Germinal center (tissue), 1 donor: ENCODE measurements at regions not wholly inside any gene's neighbourhood (a gene's known extent, or its start where the extent isn't known, plus 50 kb on each side); places are given as distances from the start of the nearest gene placed in this dataset.
"Not testable (repeated sequence)": the region's sequence is repeated elsewhere in the genome, so short reads cannot be mapped to it uniquely, and the experiment has no call there.

Experiments used
- DNase-seq: peaks from one replicate; pipeline ENCODE4 v3.0.0; 2012; ENCODE audit warnings: mixed read lengths, low spot score

- DNase-seq, result no peak
These were observed 583.2 kb downstream of the EBF1 start for GRCh38 chr5:158516521-158516920.

- no peak for DNase-seq
These were observed 584.7 kb downstream of the EBF1 start for GRCh38 chr5:158514986-158515359.

- DNase-seq, result no peak
These were observed 585.3 kb downstream of the EBF1 start for GRCh38 chr5:158514319-158514985.

- peak; percentile 12 for DNase-seq
These were observed 586.0 kb downstream of the EBF1 start for GRCh38 chr5:158513490-158514318.

GRCh38 chr5:158511454-158511853 is 588.3 kb downstream of the EBF1 start:
- peak; percentile 54 for DNase-seq

GRCh38 chr5:158510479-158510878 is 589.2 kb downstream of the EBF1 start:
- no peak for DNase-seq

- no peak for DNase-seq
These were observed 593.1 kb downstream of the EBF1 start for GRCh38 chr5:158506648-158507047.

- DNase-seq, result no peak
These were observed 597.0 kb downstream of the EBF1 start for GRCh38 chr5:158502686-158503085.

GRCh38 chr5:158499892-158500418 is 599.8 kb downstream of the EBF1 start:
- DNase-seq, result no peak

GRCh38 chr5:158499075-158499891 is 600.4 kb downstream of the EBF1 start:
- no peak for DNase-seq

- no peak for DNase-seq
These were observed 603.1 kb downstream of the EBF1 start for GRCh38 chr5:158496624-158497023.

GRCh38 chr5:158494541-158494940 is 605.2 kb downstream of the EBF1 start:
- no peak for DNase-seq

GRCh38 chr5:158494044-158494443 is 605.7 kb downstream of the EBF1 start:
- DNase-seq, result not testable (repeated sequence)

- DNase-seq, result no peak
These were observed 606.9 kb downstream of the EBF1 start for GRCh38 chr5:158492841-158493242.

- no peak for DNase-seq
These were observed 607.6 kb downstream of the EBF1 start for GRCh38 chr5:158492136-158492535.

- DNase-seq, result no peak
These were observed 612.1 kb downstream of the EBF1 start for GRCh38 chr5:158487664-158488063.

GRCh38 chr5:158487156-158487555 is 612.6 kb downstream of the EBF1 start:
- no peak for DNase-seq

GRCh38 chr5:158486566-158486965 is 613.1 kb downstream of the EBF1 start:
- no peak for DNase-seq

- no peak for DNase-seq
These were observed 614.1 kb downstream of the EBF1 start for GRCh38 chr5:158485604-158486081.

- DNase-seq, result no peak
These were observed 614.7 kb downstream of the EBF1 start for GRCh38 chr5:158485047-158485446.

GRCh38 chr5:158484150-158484549 is 615.6 kb downstream of the EBF1 start:
- DNase-seq, result no peak

- DNase-seq, result no peak
These were observed 616.3 kb downstream of the EBF1 start for GRCh38 chr5:158483281-158483860.
